Lower leg skin (tissue), 3 donors: ENCODE measurements at regions not wholly inside any gene's neighbourhood (a gene's known extent, or its start where the extent isn't known, plus 50 kb on each side); places are given as distances from the start of the nearest gene placed in this dataset.

Experiments used
- POLR2A ChIP-seq, 2 donors: fragments of 450-650 bp; IDR thresholded peaks; one replicate each; pipeline ENCODE4 v1.6.1; 2016 to 2017; ENCODE audit warnings: antibody characterized with exemption in 2 of 2, mild to moderate bottlenecking in 1 of 2, moderate library complexity in 1 of 2
- TF ChIP-seq, protein P1 (sequence below), 3 donors: fragments of 450-650 bp; IDR thresholded peaks; one replicate each; pipeline ENCODE4 v1.5.1; 2016; ENCODE audit warnings: antibody characterized with exemption in 3 of 3, mild to moderate bottlenecking in 3 of 3, moderate library complexity in 2 of 3

DNA sequence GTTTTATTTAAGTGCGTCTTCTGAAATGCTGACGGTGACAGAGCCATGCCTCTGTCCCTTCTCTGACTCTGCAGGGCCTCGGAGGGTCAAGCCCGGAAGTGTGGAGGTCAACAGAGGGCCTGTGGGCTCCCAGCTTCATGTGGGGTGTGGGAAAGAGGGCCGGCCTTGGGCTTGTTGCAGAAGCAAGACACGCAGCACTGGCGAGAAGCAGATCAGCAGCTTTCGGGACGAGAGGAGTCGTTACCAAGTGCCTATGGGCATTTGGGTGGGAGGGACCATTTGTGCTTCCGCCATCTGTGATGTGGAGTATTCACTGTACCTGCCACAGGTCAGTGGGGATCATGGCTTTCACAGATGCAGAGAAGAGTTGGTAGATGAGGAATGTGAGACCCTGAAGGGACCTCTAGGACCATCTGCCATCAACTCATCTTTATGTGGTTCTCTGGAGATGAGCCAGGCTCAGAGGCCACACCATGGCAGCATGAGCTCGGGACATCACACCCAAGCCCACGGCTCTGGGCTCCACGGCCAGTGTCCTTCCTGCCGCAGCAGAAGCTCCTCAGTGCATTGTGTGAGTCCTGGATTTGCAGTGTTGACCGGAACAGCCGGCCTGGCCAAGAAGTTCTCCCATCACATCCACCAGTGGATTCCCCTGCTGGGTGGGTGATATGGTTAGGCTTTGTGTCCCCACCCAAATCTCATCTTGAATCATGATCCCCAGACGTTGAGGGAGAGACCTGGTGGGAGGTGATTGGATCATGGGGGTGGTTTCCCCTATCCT, 590.7 kb downstream of the TBC1D22A start:
- TF ChIP-seq, protein P1, sequence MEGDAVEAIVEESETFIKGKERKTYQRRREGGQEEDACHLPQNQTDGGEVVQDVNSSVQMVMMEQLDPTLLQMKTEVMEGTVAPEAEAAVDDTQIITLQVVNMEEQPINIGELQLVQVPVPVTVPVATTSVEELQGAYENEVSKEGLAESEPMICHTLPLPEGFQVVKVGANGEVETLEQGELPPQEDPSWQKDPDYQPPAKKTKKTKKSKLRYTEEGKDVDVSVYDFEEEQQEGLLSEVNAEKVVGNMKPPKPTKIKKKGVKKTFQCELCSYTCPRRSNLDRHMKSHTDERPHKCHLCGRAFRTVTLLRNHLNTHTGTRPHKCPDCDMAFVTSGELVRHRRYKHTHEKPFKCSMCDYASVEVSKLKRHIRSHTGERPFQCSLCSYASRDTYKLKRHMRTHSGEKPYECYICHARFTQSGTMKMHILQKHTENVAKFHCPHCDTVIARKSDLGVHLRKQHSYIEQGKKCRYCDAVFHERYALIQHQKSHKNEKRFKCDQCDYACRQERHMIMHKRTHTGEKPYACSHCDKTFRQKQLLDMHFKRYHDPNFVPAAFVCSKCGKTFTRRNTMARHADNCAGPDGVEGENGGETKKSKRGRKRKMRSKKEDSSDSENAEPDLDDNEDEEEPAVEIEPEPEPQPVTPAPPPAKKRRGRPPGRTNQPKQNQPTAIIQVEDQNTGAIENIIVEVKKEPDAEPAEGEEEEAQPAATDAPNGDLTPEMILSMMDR (IDR thresholded peaks at IDR 0.05), result no peak
- TF ChIP-seq POLR2A (IDR thresholded peaks at IDR 0.05), result no peak
